22Rv1 (cell line): ENCODE measurements at regions not wholly inside any gene's neighbourhood (a gene's known extent, or its start where the extent isn't known, plus 50 kb on each side); places are given as distances from the start of the nearest gene placed in this dataset.

Experiments
- ZFX ChIP-seq: fragments of 450-650 bp; IDR thresholded peaks from 2 replicates; pipeline ENCODE4 v1.6.1; 2017; ENCODE audit warnings: antibody characterized with exemption, borderline replicate concordance
- TF ChIP-seq, protein P1 (sequence below): fragments of 450-650 bp; IDR thresholded peaks from 2 replicates; pipeline ENCODE4 v1.5.1; 2017; ENCODE audit warnings: mild to moderate bottlenecking

DNA sequence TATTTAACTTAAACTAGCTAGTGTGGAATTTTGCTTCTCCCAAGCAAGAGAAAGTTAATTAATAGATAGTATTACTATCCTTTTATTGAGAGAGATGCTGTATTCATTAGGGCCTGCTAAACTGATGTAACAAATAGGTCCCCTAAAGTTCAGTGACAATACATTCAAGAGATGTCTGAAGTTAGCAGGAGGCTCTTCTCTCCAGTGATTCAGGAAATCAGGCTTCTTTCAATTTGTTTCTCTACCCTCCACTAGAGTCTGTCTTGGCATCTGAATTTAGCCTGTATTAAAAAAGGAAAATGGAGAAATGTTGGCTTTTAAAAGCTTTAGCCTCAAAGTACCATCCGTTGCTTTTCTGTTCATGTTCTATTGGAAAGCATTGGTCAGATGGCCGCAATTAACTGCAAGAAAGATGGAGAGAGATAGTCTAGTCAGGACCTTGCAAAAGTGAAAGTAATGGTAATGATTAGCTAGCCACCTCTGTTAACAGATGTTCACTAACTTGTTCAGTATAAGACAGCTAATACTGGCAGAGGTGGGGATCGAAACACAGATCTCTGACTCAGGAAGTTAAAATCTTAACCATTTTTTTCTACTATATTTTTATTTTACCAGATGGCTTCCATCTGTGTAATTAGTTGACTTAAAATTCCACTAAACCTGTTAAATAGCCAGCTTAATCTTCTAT lies 786.8 kb downstream of the TMTC2 start:
- TF ChIP-seq, protein P1, sequence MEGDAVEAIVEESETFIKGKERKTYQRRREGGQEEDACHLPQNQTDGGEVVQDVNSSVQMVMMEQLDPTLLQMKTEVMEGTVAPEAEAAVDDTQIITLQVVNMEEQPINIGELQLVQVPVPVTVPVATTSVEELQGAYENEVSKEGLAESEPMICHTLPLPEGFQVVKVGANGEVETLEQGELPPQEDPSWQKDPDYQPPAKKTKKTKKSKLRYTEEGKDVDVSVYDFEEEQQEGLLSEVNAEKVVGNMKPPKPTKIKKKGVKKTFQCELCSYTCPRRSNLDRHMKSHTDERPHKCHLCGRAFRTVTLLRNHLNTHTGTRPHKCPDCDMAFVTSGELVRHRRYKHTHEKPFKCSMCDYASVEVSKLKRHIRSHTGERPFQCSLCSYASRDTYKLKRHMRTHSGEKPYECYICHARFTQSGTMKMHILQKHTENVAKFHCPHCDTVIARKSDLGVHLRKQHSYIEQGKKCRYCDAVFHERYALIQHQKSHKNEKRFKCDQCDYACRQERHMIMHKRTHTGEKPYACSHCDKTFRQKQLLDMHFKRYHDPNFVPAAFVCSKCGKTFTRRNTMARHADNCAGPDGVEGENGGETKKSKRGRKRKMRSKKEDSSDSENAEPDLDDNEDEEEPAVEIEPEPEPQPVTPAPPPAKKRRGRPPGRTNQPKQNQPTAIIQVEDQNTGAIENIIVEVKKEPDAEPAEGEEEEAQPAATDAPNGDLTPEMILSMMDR: no peak
- no peak for TF ChIP-seq ZFX
